Astrocyte (in vitro differentiated cells and primary cell): ENCODE measurements at regions not wholly inside any gene's neighbourhood (a gene's known extent, or its start where the extent isn't known, plus 50 kb on each side); places are given as distances from the start of the nearest gene placed in this dataset.

Experiments
- DNase-seq: peaks from one replicate; pipeline ENCODE4 v3.0.0-alpha.2; 2010; ENCODE audit warnings: low read depth
- FAIRE-seq: peaks from 2 replicates; lab custom pipeline; 2011; peaks lifted over from hg19 to GRCh38; lab: Jason Lieb, UNC
- H2AFZ ChIP-seq: 2 replicates; pipeline ENCODE4 v1.6.0; 2012; ENCODE audit warnings: low read depth, low read length, inconsistent platforms
- H3K27ac ChIP-seq: 2 replicates; pipeline ENCODE4 v1.5.1; 2011; ENCODE audit warnings: low read depth, low read length, inconsistent platforms
- H3K27me3 ChIP-seq: 2 replicates; pipeline ENCODE4 v1.6.0; 2011; ENCODE audit warnings: low read length, inconsistent platforms; ENCODE audit not compliant: insufficient read depth
- H3K36me3 ChIP-seq: 2 replicates; pipeline ENCODE4 v1.5.1; 2011; ENCODE audit warnings: low read length, inconsistent platforms; ENCODE audit not compliant: insufficient read depth
- H3K4me1 ChIP-seq: 2 replicates; pipeline ENCODE4 v1.5.1; 2011; ENCODE audit warnings: low read length, inconsistent platforms; ENCODE audit not compliant: insufficient read depth
- H3K4me2 ChIP-seq: 2 replicates; pipeline ENCODE4 v1.6.0; 2012; ENCODE audit warnings: low read length, inconsistent platforms
- H3K4me3 ChIP-seq: 2 replicates; pipeline ENCODE4 v1.5.1; 2011; ENCODE audit warnings: low read depth, mild to moderate bottlenecking, low read length, inconsistent platforms; ENCODE audit not compliant: insufficient read depth
- H3K79me2 ChIP-seq: 2 replicates; pipeline ENCODE4 v1.6.0; 2012; ENCODE audit warnings: mild to moderate bottlenecking, low read length, inconsistent platforms; ENCODE audit not compliant: insufficient read depth
- H3K9ac ChIP-seq: 2 replicates; pipeline ENCODE4 v1.6.0; 2012; ENCODE audit warnings: mild to moderate bottlenecking, low read length, inconsistent platforms
- H3K9me3 ChIP-seq: 2 replicates; pipeline ENCODE4 v1.5.1; 2012; ENCODE audit warnings: low read depth, mild to moderate bottlenecking, low read length, inconsistent platforms; ENCODE audit not compliant: insufficient read depth
- H4K20me1 ChIP-seq: 2 replicates; pipeline ENCODE4 v1.6.0; 2012; ENCODE audit warnings: low read length, inconsistent platforms; ENCODE audit not compliant: insufficient read depth
- H3K27ac Mint-ChIP-seq: one replicate; pipeline ENCODE4 v1.8.0; 2021; ENCODE audit warnings: mild to moderate bottlenecking, mixed read lengths; ENCODE audit not compliant: unreplicated experiment
- H3K27me3 Mint-ChIP-seq: one replicate; pipeline ENCODE4 v1.8.0; 2021; ENCODE audit warnings: low read depth, mixed read lengths; ENCODE audit not compliant: unreplicated experiment
- H3K36me3 Mint-ChIP-seq: one replicate; pipeline ENCODE4 v1.8.0; 2021; ENCODE audit warnings: low read depth, mixed read lengths; ENCODE audit not compliant: unreplicated experiment
- H3K4me1 Mint-ChIP-seq: one replicate; pipeline ENCODE4 v1.8.0; 2021; ENCODE audit warnings: low read depth, mixed read lengths; ENCODE audit not compliant: unreplicated experiment
- H3K4me3 Mint-ChIP-seq: one replicate; pipeline ENCODE4 v1.8.0; 2021; ENCODE audit warnings: mild to moderate bottlenecking, moderate library complexity, mixed read lengths; ENCODE audit not compliant: unreplicated experiment
- H3K9me3 Mint-ChIP-seq: one replicate; pipeline ENCODE4 v1.8.0; 2021; ENCODE audit warnings: mild to moderate bottlenecking, mixed read lengths; ENCODE audit not compliant: unreplicated experiment
- EZH2 ChIP-seq: IDR thresholded peaks from 2 replicates; pipeline ENCODE4 v1.6.1; 2012; ENCODE audit warnings: mild to moderate bottlenecking, low read length, inconsistent platforms; ENCODE audit not compliant: insufficient read depth
- TF ChIP-seq, protein P1 (sequence below): IDR thresholded peaks from 2 replicates; pipeline ENCODE4 v1.5.1; 2011; ENCODE audit warnings: low read depth, mild to moderate bottlenecking, inconsistent platforms, low read length, moderate library complexity; ENCODE audit not compliant: insufficient read depth

DNA sequence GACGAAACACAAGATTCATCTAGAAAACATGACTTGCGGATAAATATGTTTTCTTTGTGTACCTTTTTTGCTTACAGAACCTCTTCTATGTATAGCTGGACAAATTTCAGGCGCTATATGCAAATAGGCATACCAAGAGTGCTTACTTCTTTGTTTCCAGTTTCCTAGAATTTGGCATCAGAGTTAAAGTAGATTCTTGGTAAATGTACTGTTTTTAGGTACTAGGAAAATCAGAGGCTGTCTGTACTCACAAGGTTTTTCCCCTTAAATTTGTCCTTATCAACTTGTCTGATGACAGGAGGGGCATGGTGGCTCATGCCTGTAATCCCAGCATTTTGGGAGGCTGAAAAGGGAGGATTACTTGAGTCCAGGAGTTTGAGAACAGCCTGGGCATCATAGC, 124.9 kb upstream of the TMEM170B start:
- Mint-ChIP-seq H3K27me3 (no peaks in the 10 kb centered on the region), H3K4me1 (peaks cover 41% of the 10 kb centered on the region), H3K4me3 (no peak overlapping the region), H3K9me3 (peaks cover 6% of the 10 kb centered on the region), H3K36me3 (peaks cover 6% of the 10 kb centered on the region), H3K27ac (peak overlapping the region; percentile 99)
- Histone ChIP-seq H2AFZ (no peak overlapping the region), H3K4me2 (no peak overlapping the region), H4K20me1 (no peaks in the 10 kb centered on the region), H3K4me1 (peaks cover 10% of the 10 kb centered on the region), H3K27me3 (no peaks in the 10 kb centered on the region), H3K79me2 (no peaks in the 10 kb centered on the region), H3K4me3 (no peak overlapping the region), H3K36me3 (no peaks in the 10 kb centered on the region), H3K27ac (no peak overlapping the region), H3K9ac (no peak overlapping the region), H3K9me3 (no peaks in the 10 kb centered on the region)
- DNase-seq (no peak), FAIRE-seq (no peak)
- TF ChIP-seq, protein P1, sequence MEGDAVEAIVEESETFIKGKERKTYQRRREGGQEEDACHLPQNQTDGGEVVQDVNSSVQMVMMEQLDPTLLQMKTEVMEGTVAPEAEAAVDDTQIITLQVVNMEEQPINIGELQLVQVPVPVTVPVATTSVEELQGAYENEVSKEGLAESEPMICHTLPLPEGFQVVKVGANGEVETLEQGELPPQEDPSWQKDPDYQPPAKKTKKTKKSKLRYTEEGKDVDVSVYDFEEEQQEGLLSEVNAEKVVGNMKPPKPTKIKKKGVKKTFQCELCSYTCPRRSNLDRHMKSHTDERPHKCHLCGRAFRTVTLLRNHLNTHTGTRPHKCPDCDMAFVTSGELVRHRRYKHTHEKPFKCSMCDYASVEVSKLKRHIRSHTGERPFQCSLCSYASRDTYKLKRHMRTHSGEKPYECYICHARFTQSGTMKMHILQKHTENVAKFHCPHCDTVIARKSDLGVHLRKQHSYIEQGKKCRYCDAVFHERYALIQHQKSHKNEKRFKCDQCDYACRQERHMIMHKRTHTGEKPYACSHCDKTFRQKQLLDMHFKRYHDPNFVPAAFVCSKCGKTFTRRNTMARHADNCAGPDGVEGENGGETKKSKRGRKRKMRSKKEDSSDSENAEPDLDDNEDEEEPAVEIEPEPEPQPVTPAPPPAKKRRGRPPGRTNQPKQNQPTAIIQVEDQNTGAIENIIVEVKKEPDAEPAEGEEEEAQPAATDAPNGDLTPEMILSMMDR = no peak
- TF ChIP-seq EZH2 = no peak

DNA sequence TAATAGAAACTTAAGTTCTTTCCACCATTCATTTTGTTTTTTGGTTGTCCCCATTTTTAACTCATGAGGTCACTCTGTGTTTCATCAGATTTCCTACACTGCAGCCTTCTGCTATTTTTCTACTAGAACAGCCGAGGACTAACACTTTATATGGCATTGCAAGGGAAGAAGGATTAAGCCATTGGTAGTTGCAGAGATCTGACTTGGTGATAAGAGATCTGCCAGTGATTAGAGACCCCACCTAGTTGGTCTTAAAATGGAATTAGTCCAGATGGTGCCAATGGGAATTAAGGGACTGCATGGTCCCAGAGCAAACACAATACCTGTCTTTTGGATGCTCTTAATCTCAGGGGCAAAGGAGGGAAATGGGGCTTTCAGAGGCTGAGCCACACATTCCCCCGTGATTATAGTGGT, 125.5 kb upstream of the TMEM170B start:
- no peak overlapping the region for H3K27ac ChIP-seq

DNA sequence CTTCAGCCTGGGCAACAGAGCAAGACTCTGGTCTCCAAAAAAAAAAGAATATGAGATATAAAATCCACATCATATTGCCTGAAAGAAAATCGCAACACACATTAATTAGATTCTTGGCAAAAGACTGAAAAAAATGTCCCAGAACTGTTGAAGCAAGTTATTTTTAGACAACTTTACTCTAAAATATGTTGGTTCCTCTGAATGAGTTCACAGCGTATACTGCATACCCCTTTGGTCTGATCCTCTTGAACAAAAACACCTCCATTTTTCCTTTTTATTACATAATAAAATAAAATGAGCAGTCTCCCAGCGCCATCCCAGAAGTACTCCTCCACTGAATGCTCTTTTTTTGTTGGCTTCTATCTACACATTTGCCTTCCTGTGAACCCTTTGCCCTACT, 126.0 kb upstream of the TMEM170B start:
- Histone ChIP-seq H3K4me3 (no peak overlapping the region), H3K27ac (no peak overlapping the region), H3K4me1 (peaks cover 10% of the 10 kb centered on the region), H3K36me3 (no peaks in the 10 kb centered on the region), H3K27me3 (no peaks in the 10 kb centered on the region), H3K4me2 (no peak overlapping the region), H3K9me3 (no peaks in the 10 kb centered on the region), H3K79me2 (no peaks in the 10 kb centered on the region), H4K20me1 (no peaks in the 10 kb centered on the region), H2AFZ (peak overlapping the region; percentile 19), H3K9ac (no peak overlapping the region)
- Mint-ChIP-seq H3K9me3 (peaks cover 4% of the 10 kb centered on the region), H3K27ac (peak overlapping the region; percentile 99), H3K4me3 (no peak overlapping the region), H3K4me1 (peaks cover 41% of the 10 kb centered on the region), H3K27me3 (no peaks in the 10 kb centered on the region), H3K36me3 (peaks cover 5% of the 10 kb centered on the region)
- TF ChIP-seq EZH2 = no peak
- TF ChIP-seq, protein P1 = no peak
- DNase-seq (no peak), FAIRE-seq (no peak)

More for the DNA sequence above, 125.5 kb upstream of the TMEM170B start:
- peak overlapping the region; percentile 99 for H3K27ac Mint-ChIP-seq
- Histone ChIP-seq H3K9me3 (no peaks in the 10 kb centered on the region), H3K4me1 (peaks cover 10% of the 10 kb centered on the region), H3K36me3 (no peaks in the 10 kb centered on the region), H3K27me3 (no peaks in the 10 kb centered on the region), H3K9ac (no peak overlapping the region), H3K4me2 (no peak overlapping the region), H2AFZ (peak overlapping the region; percentile 19), H4K20me1 (no peaks in the 10 kb centered on the region), H3K4me3 (no peak overlapping the region), H3K79me2 (no peaks in the 10 kb centered on the region)
- no peak for TF ChIP-seq EZH2
- TF ChIP-seq, protein P1 = no peak
- FAIRE-seq (no peak), DNase-seq (no peak)
- peak overlapping the region; percentile 29 for H3K4me3 Mint-ChIP-seq
- peaks cover 5% of the 10 kb centered on the region for H3K9me3 Mint-ChIP-seq
- peaks cover 41% of the 10 kb centered on the region for H3K4me1 Mint-ChIP-seq
- no peaks in the 10 kb centered on the region for H3K27me3 Mint-ChIP-seq
- peaks cover 5% of the 10 kb centered on the region for H3K36me3 Mint-ChIP-seq
